ENCODE measurements at regions not wholly inside any gene's neighbourhood (a gene's known extent, or its start where the extent isn't known, plus 50 kb on each side); places are given as distances from the start of the nearest gene placed in this dataset.

DNA sequence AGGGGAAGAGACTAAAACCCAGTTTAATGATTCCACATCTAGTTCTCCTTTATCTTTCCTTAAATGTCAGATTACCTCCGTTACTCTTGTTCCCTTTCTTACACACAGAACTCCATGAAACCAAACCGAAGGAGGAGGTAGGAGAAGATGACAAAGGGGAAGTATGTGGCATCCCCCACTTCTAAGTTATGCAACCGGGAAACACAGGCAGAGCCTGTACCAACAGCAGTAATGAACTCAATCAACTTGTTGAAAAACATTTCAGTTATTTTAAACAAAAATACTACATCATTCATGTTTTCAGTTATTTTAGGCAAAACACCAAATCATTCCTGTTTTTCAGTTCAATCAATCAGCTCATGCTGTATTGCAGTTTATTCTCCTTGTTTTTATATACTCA lies 101.8 kb downstream of the PCSK1 start:
- TF ChIP-seq, protein P1, sequence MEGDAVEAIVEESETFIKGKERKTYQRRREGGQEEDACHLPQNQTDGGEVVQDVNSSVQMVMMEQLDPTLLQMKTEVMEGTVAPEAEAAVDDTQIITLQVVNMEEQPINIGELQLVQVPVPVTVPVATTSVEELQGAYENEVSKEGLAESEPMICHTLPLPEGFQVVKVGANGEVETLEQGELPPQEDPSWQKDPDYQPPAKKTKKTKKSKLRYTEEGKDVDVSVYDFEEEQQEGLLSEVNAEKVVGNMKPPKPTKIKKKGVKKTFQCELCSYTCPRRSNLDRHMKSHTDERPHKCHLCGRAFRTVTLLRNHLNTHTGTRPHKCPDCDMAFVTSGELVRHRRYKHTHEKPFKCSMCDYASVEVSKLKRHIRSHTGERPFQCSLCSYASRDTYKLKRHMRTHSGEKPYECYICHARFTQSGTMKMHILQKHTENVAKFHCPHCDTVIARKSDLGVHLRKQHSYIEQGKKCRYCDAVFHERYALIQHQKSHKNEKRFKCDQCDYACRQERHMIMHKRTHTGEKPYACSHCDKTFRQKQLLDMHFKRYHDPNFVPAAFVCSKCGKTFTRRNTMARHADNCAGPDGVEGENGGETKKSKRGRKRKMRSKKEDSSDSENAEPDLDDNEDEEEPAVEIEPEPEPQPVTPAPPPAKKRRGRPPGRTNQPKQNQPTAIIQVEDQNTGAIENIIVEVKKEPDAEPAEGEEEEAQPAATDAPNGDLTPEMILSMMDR (IDR thresholded peaks at IDR 0.05): no peak
- no peak for TF ChIP-seq ZFX (IDR thresholded peaks at IDR 0.05; ENCODE audit: borderline replicate concordance)
